ENCODE measurements at regions not wholly inside any gene's neighbourhood (a gene's known extent, or its start where the extent isn't known, plus 50 kb on each side); places are given as distances from the start of the nearest gene placed in this dataset.

- ATAC-seq: no peak
- Histone ChIP-seq H3K9me3 (no peaks in the 10 kb centered on the region), H3K36me3 (no peaks in the 10 kb centered on the region), H3K4me1 (no peaks in the 10 kb centered on the region), H3K27me3 (no peaks in the 10 kb centered on the region), H3K27ac (no peak overlapping the region), H3K4me3 (no peak overlapping the region)
- no peak for TF ChIP-seq POLR2AphosphoS5 (IDR thresholded peaks at IDR 0.05)
- TF ChIP-seq CTCF (IDR thresholded peaks at IDR 0.05): no peak
- no peak for TF ChIP-seq EP300 (IDR thresholded peaks at IDR 0.05)
- no peak for TF ChIP-seq POLR2A (IDR thresholded peaks at IDR 0.05)
- WGBS, 2 donors (ENCODE audit: low coverage in 1 of 2): 36 to 49% methylated on average over 2 of the region's 2 CpGs
Measured at GRCh38 chr2:223501641-223502040, 100.5 kb downstream of the SCG2 start.

GRCh38 chr2:223503746-223504145, 98.4 kb downstream of the SCG2 start:
- Histone ChIP-seq H3K36me3 (no peaks in the 10 kb centered on the region), H3K9me3 (no peaks in the 10 kb centered on the region), H3K4me3 (no peak overlapping the region), H3K27me3 (no peaks in the 10 kb centered on the region), H3K27ac (no peak overlapping the region), H3K4me1 (no peaks in the 10 kb centered on the region)
- no peak for TF ChIP-seq CTCF (IDR thresholded peaks at IDR 0.05)
- TF ChIP-seq POLR2AphosphoS5 (IDR thresholded peaks at IDR 0.05): no peak
- no peak for TF ChIP-seq EP300 (IDR thresholded peaks at IDR 0.05)
- no peak for TF ChIP-seq POLR2A (IDR thresholded peaks at IDR 0.05)
- 100% methylated on average over 1 of the region's 3 CpGs; no CpG with 5 or more reads in 1 of the 2 donors for WGBS, 2 donors (ENCODE audit: low coverage in 1 of 2)
- no peak for ATAC-seq

GRCh38 chr2:223508372-223508771, 93.8 kb downstream of the SCG2 start:
- TF ChIP-seq POLR2AphosphoS5 (IDR thresholded peaks at IDR 0.05) (no peak), POLR2A (IDR thresholded peaks at IDR 0.05) (no peak), CTCF (IDR thresholded peaks at IDR 0.05) (no peak), EP300 (IDR thresholded peaks at IDR 0.05) (no peak)
- WGBS, 2 donors (ENCODE audit: low coverage in 1 of 2): 55 to 68% methylated on average over 2 to 3 of the region's 3 CpGs
- Histone ChIP-seq H3K27me3 (no peaks in the 10 kb centered on the region), H3K9me3 (no peaks in the 10 kb centered on the region), H3K27ac (no peak overlapping the region), H3K36me3 (no peaks in the 10 kb centered on the region), H3K4me1 (no peaks in the 10 kb centered on the region), H3K4me3 (no peak overlapping the region)
- no peak for ATAC-seq

- Histone ChIP-seq H3K27me3 (no peaks in the 10 kb centered on the region), H3K4me1 (no peaks in the 10 kb centered on the region), H3K4me3 (no peak overlapping the region), H3K36me3 (no peaks in the 10 kb centered on the region), H3K27ac (no peak overlapping the region), H3K9me3 (no peaks in the 10 kb centered on the region)
- TF ChIP-seq POLR2A (IDR thresholded peaks at IDR 0.05) (no peak), EP300 (IDR thresholded peaks at IDR 0.05) (no peak), CTCF (IDR thresholded peaks at IDR 0.05) (no peak), POLR2AphosphoS5 (IDR thresholded peaks at IDR 0.05) (no peak)
- 88 to 98% methylated on average over 4 of the region's 4 CpGs for WGBS, 2 donors (ENCODE audit: low coverage in 1 of 2)
- ATAC-seq: no peak
Measured at GRCh38 chr2:223510713-223511112, 91.4 kb downstream of the SCG2 start.

GRCh38 chr2:223511168-223511567, 91.0 kb downstream of the SCG2 start:
- H3K36me3 ChIP-seq: no peaks in the 10 kb centered on the region
- no peaks in the 10 kb centered on the region for H3K9me3 ChIP-seq
- TF ChIP-seq POLR2AphosphoS5 (IDR thresholded peaks at IDR 0.05): no peak
- no peak for TF ChIP-seq EP300 (IDR thresholded peaks at IDR 0.05)
- TF ChIP-seq POLR2A (IDR thresholded peaks at IDR 0.05): no peak
- TF ChIP-seq CTCF (IDR thresholded peaks at IDR 0.05): no peak
- no peaks in the 10 kb centered on the region for H3K4me1 ChIP-seq
- ATAC-seq: no peak
- no peak overlapping the region for H3K4me3 ChIP-seq
- H3K27me3 ChIP-seq: no peaks in the 10 kb centered on the region
- 49 to 77% methylated on average over 2 to 4 of the region's 4 CpGs for WGBS, 2 donors (ENCODE audit: low coverage in 1 of 2)
- H3K27ac ChIP-seq: no peak overlapping the region
